H9 (cell line): ENCODE measurements at regions not wholly inside any gene's neighbourhood (a gene's known extent, or its start where the extent isn't known, plus 50 kb on each side); places are given as distances from the start of the nearest gene placed in this dataset.

Experiments used
- DNase-seq: peaks from one replicate; pipeline ENCODE4 v3.0.0-alpha.2; 2017
- H2AFZ ChIP-seq: one replicate; pipeline ENCODE4 v1.6.1; 2013; ENCODE audit warnings: mild to moderate bottlenecking, low read length, control low read depth, moderate library complexity
- H2AK5ac ChIP-seq: 2 replicates; pipeline ENCODE4 v1.6.1; 2013; ENCODE audit warnings: low read length, control low read depth, mixed read lengths; ENCODE audit not compliant: insufficient read length
- H2BK120ac ChIP-seq: one replicate; pipeline ENCODE4 v1.6.1; 2013; ENCODE audit warnings: low read depth, mild to moderate bottlenecking, low read length, control low read depth, inconsistent platforms; ENCODE audit not compliant: poor library complexity, severe bottlenecking
- H2BK12ac ChIP-seq: 2 replicates; pipeline ENCODE4 v1.6.1; 2013; ENCODE audit warnings: low read length, control low read depth, mixed read lengths, low read depth; ENCODE audit not compliant: insufficient read length
- H2BK15ac ChIP-seq: 2 replicates; pipeline ENCODE4 v1.6.1; 2013; ENCODE audit warnings: low read depth, low read length, control low read depth
- H2BK20ac ChIP-seq: one replicate; pipeline ENCODE4 v1.6.1; 2013; ENCODE audit warnings: low read depth, mild to moderate bottlenecking, low read length, control low read depth, inconsistent platforms; ENCODE audit not compliant: poor library complexity, severe bottlenecking
- H2BK5ac ChIP-seq: 2 replicates; pipeline ENCODE4 v1.6.1; 2013; ENCODE audit warnings: low read length, control low read depth, mixed read lengths; ENCODE audit not compliant: insufficient read length
- H3K14ac ChIP-seq: 2 replicates; pipeline ENCODE4 v1.6.1; 2013; ENCODE audit warnings: low read length, control low read depth; ENCODE audit not compliant: insufficient read depth
- H3K18ac ChIP-seq: 2 replicates; pipeline ENCODE4 v1.6.1; 2013; ENCODE audit warnings: low read depth, mild to moderate bottlenecking, mixed read lengths, low read length, control low read depth; ENCODE audit not compliant: insufficient read length
- H3K23ac ChIP-seq: 2 replicates; pipeline ENCODE4 v1.6.1; 2013; ENCODE audit warnings: low read length, control low read depth, mixed read lengths, low read depth; ENCODE audit not compliant: insufficient read length
- H3K23me2 ChIP-seq: 2 replicates; pipeline ENCODE4 v1.6.1; 2013; ENCODE audit warnings: low read depth, mild to moderate bottlenecking, mixed read lengths, low read length, control low read depth; ENCODE audit not compliant: insufficient read length, poor library complexity, severe bottlenecking
- H3K27ac ChIP-seq: 2 replicates; pipeline ENCODE4 v1.5.1; 2013; ENCODE audit warnings: low read length, control low read depth, mixed read lengths, low read depth; ENCODE audit not compliant: insufficient read length
- H3K27me3 ChIP-seq: 2 replicates; pipeline ENCODE4 v1.6.1; 2013; ENCODE audit warnings: low read length, control low read depth, inconsistent platforms; ENCODE audit not compliant: insufficient read depth
- H3K4ac ChIP-seq: 2 replicates; pipeline ENCODE4 v1.6.1; 2013; ENCODE audit warnings: low read depth, mild to moderate bottlenecking, control low read depth, inconsistent platforms, low read length, moderate library complexity
- H3K4me1 ChIP-seq: 2 replicates; pipeline ENCODE4 v1.6.1; 2013; ENCODE audit warnings: low read length, control low read depth, inconsistent platforms; ENCODE audit not compliant: insufficient read depth
- H3K4me2 ChIP-seq: 2 replicates; pipeline ENCODE4 v1.6.1; 2013; ENCODE audit warnings: low read length, control low read depth, mixed read lengths; ENCODE audit not compliant: insufficient read length, insufficient read depth
- H3K56ac ChIP-seq: 2 replicates; pipeline ENCODE4 v1.6.1; 2013; ENCODE audit warnings: low read depth, mild to moderate bottlenecking, mixed read lengths, low read length, control low read depth; ENCODE audit not compliant: insufficient read length
- H3K79me1 ChIP-seq: 2 replicates; pipeline ENCODE4 v1.6.1; 2013; ENCODE audit warnings: low read depth, mild to moderate bottlenecking, moderate library complexity, low read length, control low read depth, inconsistent platforms; ENCODE audit not compliant: insufficient read depth, poor library complexity, severe bottlenecking
- H3K79me2 ChIP-seq: 2 replicates; pipeline ENCODE4 v1.6.1; 2013; ENCODE audit warnings: low read length, control low read depth, inconsistent platforms; ENCODE audit not compliant: insufficient read depth
- H3K9ac ChIP-seq: 2 replicates; pipeline ENCODE4 v1.6.1; 2013; ENCODE audit warnings: low read length, control low read depth, mixed read lengths; ENCODE audit not compliant: insufficient read length; ENCODE audit errors: extremely low read depth
- H3K9me3 ChIP-seq: one replicate; pipeline ENCODE4 v1.6.1; 2013; ENCODE audit warnings: low read depth, low read length, inconsistent platforms; ENCODE audit not compliant: control insufficient read depth
- H3T11ph ChIP-seq: one replicate; pipeline ENCODE4 v1.6.1; 2013; ENCODE audit warnings: mild to moderate bottlenecking, low read length, control low read depth, inconsistent platforms
- H4K20me1 ChIP-seq: one replicate; pipeline ENCODE4 v1.6.1; 2013; ENCODE audit not compliant: control insufficient read depth, insufficient read length, insufficient read depth
- H4K5ac ChIP-seq: 2 replicates; pipeline ENCODE4 v1.6.1; 2013; ENCODE audit warnings: low read depth, mild to moderate bottlenecking, mixed read lengths, low read length, control low read depth; ENCODE audit not compliant: insufficient read length
- H4K8ac ChIP-seq: replicated peaks from 2 replicates; pipeline ENCODE4 v1.6.1; 2013; ENCODE audit warnings: low read length, control low read depth, mixed read lengths, low read depth; ENCODE audit not compliant: insufficient read length
- H4K91ac ChIP-seq: 2 replicates; pipeline ENCODE4 v1.6.1; 2013; ENCODE audit warnings: low read depth, mild to moderate bottlenecking, moderate library complexity, mixed read lengths, low read length, control low read depth; ENCODE audit not compliant: insufficient read length
- H3K27ac Mint-ChIP-seq, 3 experiments: 2 replicates in 2 of 3; 3 replicates in 1 of 3; pipeline ENCODE4 v1.8.0; 2020 to 2021; ENCODE audit warnings: mixed read lengths in 3 of 3, mild to moderate bottlenecking in 1 of 3, moderate library complexity in 1 of 3
- H3K27me3 Mint-ChIP-seq: 2 replicates; pipeline ENCODE4 v1.8.0; 2021; ENCODE audit warnings: low read depth, mild to moderate bottlenecking, moderate library complexity, mixed read lengths
- H3K36me3 Mint-ChIP-seq, 3 experiments: 2 replicates in 2 of 3; 3 replicates in 1 of 3; pipeline ENCODE4 v1.8.0; 2020 to 2021; ENCODE audit warnings: low read depth in 3 of 3, mixed read lengths in 3 of 3; ENCODE audit not compliant: insufficient read depth in 1 of 3
- H3K4me1 Mint-ChIP-seq, 2 experiments: 2 replicates each; pipeline ENCODE4 v1.8.0; 2020; ENCODE audit warnings: mixed read lengths in 2 of 2
- H3K4me3 Mint-ChIP-seq, 2 experiments: 2 replicates in 1 of 2; 3 replicates in 1 of 2; pipeline ENCODE4 v1.8.0; 2020 to 2021; ENCODE audit warnings: mild to moderate bottlenecking in 2 of 2, mixed read lengths in 2 of 2, moderate library complexity in 1 of 2
- H3K9me3 Mint-ChIP-seq, 2 experiments: 2 replicates in 1 of 2; 3 replicates in 1 of 2; pipeline ENCODE4 v1.8.0; 2020; ENCODE audit warnings: mild to moderate bottlenecking in 2 of 2, mixed read lengths in 2 of 2, moderate library complexity in 1 of 2
- CTCF ChIP-seq: fragments of 200-600 bp; sonication (generic); conservative IDR thresholded peaks from 3 replicates; pipeline ENCODE4 v1.8.0; 2021; ENCODE audit warnings: antibody characterized with exemption, mild to moderate bottlenecking
- WGBS: extraction: QIAGEN DNeasy Blood & Tissue Kit; methylation state at CpG from one replicate; pipeline ENCODE4 v1.1.7; 2013; ENCODE audit warnings: missing lambda C conversion rate, low lambda C conversion rate, mixed read lengths; ENCODE audit not compliant: insufficient read length; ENCODE audit errors: extremely low coverage; 5-methylcytosine and 5-hydroxymethylcytosine counted together

GRCh38 chr3:72776-73175, 123.8 kb upstream of the CHL1 start:
- H3K27ac Mint-ChIP-seq, result no peak overlapping the region
- H4K20me1 ChIP-seq, result no peaks in the 10 kb centered on the region
- H3K4me1 Mint-ChIP-seq, result peaks cover 13 to 27% of the 10 kb centered on the region in 2 experiments
- WGBS, result no CpG with 5 or more reads among the region's 1 CpG
- H3K56ac ChIP-seq, result no peak overlapping the region
- no peak overlapping the region for H2AFZ ChIP-seq
- no peak overlapping the region for H4K91ac ChIP-seq
- no peaks in the 10 kb centered on the region for H3K9me3 ChIP-seq
- H3K79me1 ChIP-seq, result no peaks in the 10 kb centered on the region
- no peaks in the 10 kb centered on the region for H3K9me3 Mint-ChIP-seq
- no peak overlapping the region for H3T11ph ChIP-seq
- no peak overlapping the region for H3K9ac ChIP-seq
- no peak overlapping the region for H3K23ac ChIP-seq
- no peak overlapping the region for H4K8ac ChIP-seq
- no peak overlapping the region for H2BK12ac ChIP-seq
- H3K79me2 ChIP-seq, result no peaks in the 10 kb centered on the region
- H3K4me3 Mint-ChIP-seq, result no peak overlapping the region
- no peak overlapping the region for H2BK120ac ChIP-seq
- peaks cover 7% of the 10 kb centered on the region; the same call in 1 of the 2 replicates for H3K4me1 ChIP-seq
- no peak overlapping the region for H4K5ac ChIP-seq
- no peaks in the 10 kb centered on the region for H3K36me3 Mint-ChIP-seq
- H2BK5ac ChIP-seq, result no peak overlapping the region
- no peaks in the 10 kb centered on the region for H3K23me2 ChIP-seq
- H2AK5ac ChIP-seq, result no peak overlapping the region
- H3K4ac ChIP-seq, result no peak overlapping the region
- H3K27me3 ChIP-seq, result no peaks in the 10 kb centered on the region; the same call in 1 of the 2 replicates
- TF ChIP-seq CTCF, result no peak
- H3K27me3 Mint-ChIP-seq, result no peaks in the 10 kb centered on the region
- no peak overlapping the region for H3K14ac ChIP-seq
- no peak overlapping the region for H3K27ac ChIP-seq
- no peak for DNase-seq
- H3K4me2 ChIP-seq, result no peak overlapping the region
- no peak overlapping the region for H2BK20ac ChIP-seq
- no peak overlapping the region for H2BK15ac ChIP-seq
- no peak overlapping the region for H3K18ac ChIP-seq
